ENCODE measurements at regions not wholly inside any gene's neighbourhood (a gene's known extent, or its start where the extent isn't known, plus 50 kb on each side); places are given as distances from the start of the nearest gene placed in this dataset.

- no peak for DNase-seq (ENCODE audit: extremely low read depth, low read depth)
- TF ChIP-seq CTCF (IDR thresholded peaks at IDR 0.05; ENCODE audit: low read depth, low read length) = no peak
Observed at GRCh38 chr18:78587096-78587495, 392.5 kb upstream of the SALL3 start.

DNA sequence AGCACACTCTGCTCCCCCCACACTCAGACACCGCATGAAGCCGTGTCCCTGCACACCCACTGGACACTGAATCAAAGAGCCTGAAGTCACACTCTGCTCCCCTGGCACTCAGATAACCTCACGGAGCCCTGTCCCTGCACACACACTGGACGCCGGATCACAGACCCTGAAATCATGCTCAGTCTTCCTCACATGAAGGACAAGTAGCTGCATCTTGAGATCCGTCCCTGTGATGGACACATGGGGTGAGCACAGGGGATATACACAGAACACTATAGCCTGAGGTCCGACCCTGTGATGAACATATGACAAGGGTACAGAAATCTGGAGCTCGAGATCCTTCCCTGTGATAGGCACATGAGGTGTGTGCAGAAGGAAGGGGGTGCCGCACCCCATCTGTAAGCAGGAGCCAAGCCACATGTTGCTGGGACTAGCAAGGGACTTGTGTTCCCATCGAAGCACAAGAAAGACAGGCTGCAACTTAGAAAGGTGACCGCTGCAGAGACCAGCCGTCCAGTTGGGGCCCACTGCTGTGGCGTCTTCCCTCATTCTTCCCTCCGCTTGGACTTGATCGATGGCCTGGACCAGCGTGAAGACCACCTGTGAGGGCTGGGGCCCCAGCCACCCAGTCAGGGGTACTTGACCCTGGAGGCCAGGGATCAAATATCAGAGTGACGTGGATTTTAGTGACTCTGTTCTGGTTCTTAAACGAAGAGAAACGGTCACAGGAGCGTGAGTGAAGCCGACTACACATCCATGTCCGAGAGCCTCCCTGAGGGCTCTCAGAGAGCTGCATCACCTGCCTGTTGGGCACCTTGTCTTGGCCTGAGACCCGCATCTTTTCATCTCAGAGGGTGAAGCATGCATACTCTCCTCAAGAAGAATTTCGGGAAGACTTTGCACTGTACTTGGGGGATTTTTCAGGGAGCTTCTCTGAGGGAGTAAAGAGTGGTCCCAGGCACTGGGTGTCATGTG is 391.7 kb upstream of the SALL3 start:
- no peak for DNase-seq (ENCODE audit: extremely low read depth, low read depth)
- TF ChIP-seq CTCF (IDR thresholded peaks at IDR 0.05; ENCODE audit: low read depth, low read length) = no peak

GRCh38 chr18:78589916-78590437 is 389.6 kb upstream of the SALL3 start:
- TF ChIP-seq CTCF (IDR thresholded peaks at IDR 0.05; ENCODE audit: low read depth, low read length) = no peak
- no peak for DNase-seq (ENCODE audit: extremely low read depth, low read depth)

GRCh38 chr18:78595453-78595852 is 384.2 kb upstream of the SALL3 start:
- no peak for DNase-seq (ENCODE audit: extremely low read depth, low read depth)
- TF ChIP-seq CTCF (IDR thresholded peaks at IDR 0.05; ENCODE audit: low read depth, low read length) = no peak

DNA sequence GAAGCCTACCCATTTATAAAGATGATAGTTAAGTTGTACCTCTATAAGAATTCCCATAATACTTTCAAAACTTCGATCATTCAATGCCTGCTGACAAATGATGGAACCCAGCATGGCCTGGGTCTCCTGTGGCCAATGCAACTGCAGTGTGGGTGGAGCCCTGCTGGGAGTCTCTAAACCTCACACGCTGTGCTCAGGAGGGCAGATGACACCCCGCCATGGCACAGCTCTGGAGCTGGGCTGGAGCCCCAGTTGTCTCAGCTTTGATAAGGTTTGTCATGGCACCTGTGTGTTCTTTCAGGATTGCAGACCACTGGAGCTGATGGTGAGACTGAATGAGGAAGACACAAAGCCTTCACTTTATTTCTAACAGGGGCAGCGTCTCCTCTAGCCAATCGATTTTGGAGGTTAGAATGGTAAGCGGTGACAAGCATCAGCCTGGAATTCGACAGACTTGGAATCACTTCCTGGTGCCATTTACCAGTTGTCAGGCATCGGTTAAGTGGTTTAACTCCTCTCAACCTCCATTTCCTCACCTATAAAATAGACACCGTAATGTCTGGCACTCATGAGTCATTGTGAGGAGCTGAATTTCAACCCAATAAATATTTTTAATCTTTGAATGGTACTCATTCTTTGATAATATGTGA is 383.6 kb upstream of the SALL3 start:
- no peak for DNase-seq (ENCODE audit: extremely low read depth, low read depth)
- no peak for TF ChIP-seq CTCF (IDR thresholded peaks at IDR 0.05; ENCODE audit: low read depth, low read length)

- no peak for TF ChIP-seq CTCF (IDR thresholded peaks at IDR 0.05; ENCODE audit: low read depth, low read length)
- DNase-seq (ENCODE audit: extremely low read depth, low read depth) = no peak
Observed at GRCh38 chr18:78596794-78597345, 382.7 kb upstream of the SALL3 start.

All from AG09319 (cell line).